NT2/D1 (cell line): ENCODE measurements at regions not wholly inside any gene's neighbourhood (a gene's known extent, or its start where the extent isn't known, plus 50 kb on each side); places are given as distances from the start of the nearest gene placed in this dataset.

Source experiments
- SUZ12 ChIP-seq: IDR thresholded peaks from 2 replicates; pipeline ENCODE4 v1.6.1; 2011; ENCODE audit not compliant: insufficient read length, insufficient read depth; ENCODE audit errors: extremely low read depth
- YY1 ChIP-seq: IDR thresholded peaks from 2 replicates; pipeline ENCODE4 v1.6.1; 2011; ENCODE audit not compliant: insufficient read length, insufficient read depth
- ZNF274 ChIP-seq: IDR thresholded peaks from 2 replicates; pipeline ENCODE4 v1.6.1; 2011; ENCODE audit warnings: mild to moderate bottlenecking, low read depth, low read length

DNA sequence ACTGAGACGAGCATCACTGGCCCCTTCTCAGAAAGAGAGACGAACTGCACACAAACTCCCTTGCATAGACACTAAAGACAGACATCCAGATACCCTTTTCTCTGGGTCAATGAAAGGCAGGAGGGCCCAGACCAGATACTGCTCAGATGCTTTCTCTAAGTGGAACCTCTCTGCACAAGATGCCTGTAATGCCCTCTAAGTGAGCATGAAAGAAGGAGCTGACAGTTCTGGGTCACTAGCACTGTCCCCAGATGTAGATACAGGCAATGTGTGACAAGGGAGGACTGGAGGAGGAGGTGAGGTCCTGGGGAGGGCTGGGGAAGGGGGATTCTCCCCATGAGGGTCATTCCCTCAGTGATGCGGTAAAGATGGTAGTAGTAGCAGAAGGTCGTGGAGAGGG lies 501.0 kb upstream of the CDH11 start:
- TF ChIP-seq YY1: no peak
- TF ChIP-seq ZNF274: no peak
- TF ChIP-seq SUZ12: no peak
